Gastroesophageal sphincter (tissue), 4 donors: ENCODE measurements at regions not wholly inside any gene's neighbourhood (a gene's known extent, or its start where the extent isn't known, plus 50 kb on each side); places are given as distances from the start of the nearest gene placed in this dataset.

Source experiments
- ATAC-seq: fragments of 150-250 bp; one replicate; pipeline ENCODE4 v1.9.1; 2016; ENCODE audit warnings: mild to moderate bottlenecking, moderate library complexity
- H3K27ac ChIP-seq, 4 donors: fragments of 200-600 bp; sonication (generic) in 3 of 4; 1 replicate in 3 of 4; 2 replicates in 1 of 4; pipeline ENCODE4 v1.5.1; 2016 to 2019
- H3K27me3 ChIP-seq: fragments of 200-600 bp; sonication (generic); one replicate; pipeline ENCODE4 v1.5.1; 2019
- H3K36me3 ChIP-seq, 2 donors: fragments of 200-600 bp; sonication (generic); one replicate each; pipeline ENCODE4 v1.5.1; 2019; ENCODE audit warnings: control low read depth in 1 of 2
- H3K4me1 ChIP-seq, 3 donors: fragments of 200-600 bp; sonication (generic); 1 replicate in 2 of 3; 2 replicates in 1 of 3; pipeline ENCODE4 v1.5.1; 2016 to 2019; ENCODE audit warnings: control low read depth in 2 of 3
- H3K4me3 ChIP-seq, 2 donors: fragments of 200-600 bp; sonication (generic); one replicate each; pipeline ENCODE4 v1.5.1; 2019; ENCODE audit warnings: mild to moderate bottlenecking in 1 of 2, moderate library complexity in 1 of 2
- H3K9me3 ChIP-seq, 3 donors: fragments of 200-600 bp; sonication (generic); one replicate each; pipeline ENCODE4 v1.5.1; 2017 to 2019; ENCODE audit warnings: control low read depth in 2 of 3
- CTCF ChIP-seq, 4 experiments: fragments of 200-600 bp in 2 of 4; fragments of 450-650 bp in 2 of 4; sonication (generic) in 1 of 4; IDR thresholded peaks; one replicate each; pipeline ENCODE4 v1.5.1; 2017 to 2019; ENCODE audit warnings: antibody characterized with exemption in 4 of 4, mild to moderate bottlenecking in 2 of 4, moderate library complexity in 2 of 4
- EP300 ChIP-seq: sonication (generic); formaldehyde crosslinking; IDR thresholded peaks from one replicate; pipeline ENCODE4 v1.6.1; 2017; ENCODE audit warnings: antibody characterized with exemption, mild to moderate bottlenecking
- POLR2A ChIP-seq, 2 donors: fragments of 450-650 bp; IDR thresholded peaks; one replicate each; pipeline ENCODE4 v1.6.1; 2017; ENCODE audit warnings: antibody characterized with exemption in 2 of 2, mild to moderate bottlenecking in 2 of 2, moderate library complexity in 1 of 2
- POLR2AphosphoS5 ChIP-seq: sonication (generic); formaldehyde crosslinking; IDR thresholded peaks from one replicate; pipeline ENCODE4 v1.6.1; 2017; ENCODE audit warnings: antibody characterized with exemption
- WGBS, 2 donors: methylation state at CpG; one replicate each; pipeline ENCODE4 v1.1.5; 2018; ENCODE audit warnings: low coverage in 1 of 2; 5-methylcytosine and 5-hydroxymethylcytosine counted together

GRCh38 chr7:54933643-54934042 lies 85.2 kb upstream of the EGFR start:
- no peak for TF ChIP-seq POLR2A (IDR thresholded peaks at IDR 0.05)
- no peak for TF ChIP-seq CTCF (IDR thresholded peaks at IDR 0.05)
- TF ChIP-seq EP300 = no peak
- TF ChIP-seq POLR2AphosphoS5 = no peak
- Histone ChIP-seq H3K27me3 (no peaks in the 10 kb centered on the region), H3K4me1 (peaks cover 5 to 12% (median 8%) of the 10 kb centered on the region in 3 donors), H3K36me3 (no peaks in the 10 kb centered on the region), H3K27ac (peak overlapping the region; percentile 12 to 86 (median 79)), H3K9me3 (peaks cover 0 to 5% (median 0%) of the 10 kb centered on the region in 3 donors), H3K4me3 (peak overlapping the region; percentile 42 to 52)
- whole genome bisulfite sequencing, 2 donors = 9 to 36% methylated on average over 4 of the region's 4 CpGs
- ATAC-seq = no peak

GRCh38 chr7:54940748-54941147 lies 78.1 kb upstream of the EGFR start:
- no peak for TF ChIP-seq POLR2A (IDR thresholded peaks at IDR 0.05)
- no peak for TF ChIP-seq EP300
- TF ChIP-seq CTCF (IDR thresholded peaks at IDR 0.05) = no peak
- no peak for TF ChIP-seq POLR2AphosphoS5
- Histone ChIP-seq H3K27me3 (no peaks in the 10 kb centered on the region), H3K9me3 (no peaks in the 10 kb centered on the region), H3K27ac (no peak overlapping the region), H3K4me3 (no peak overlapping the region), H3K4me1 (peaks cover 0 to 8% (median 0%) of the 10 kb centered on the region in 3 donors), H3K36me3 (no peaks in the 10 kb centered on the region)
- 38 to 77% methylated on average over 1 to 3 of the region's 3 CpGs for WGBS, 2 donors
- ATAC-seq = no peak

GRCh38 chr7:54944179-54944578 lies 74.6 kb upstream of the EGFR start:
- no peaks in the 10 kb centered on the region for H3K36me3 ChIP-seq
- WGBS, 2 donors = 33 to 43% methylated on average over 3 of the region's 3 CpGs

GRCh38 chr7:54946271-54946670 lies 72.5 kb upstream of the EGFR start:
- H3K36me3 ChIP-seq = no peaks in the 10 kb centered on the region
- TF ChIP-seq POLR2AphosphoS5 (no peak), EP300 (no peak), CTCF (IDR thresholded peaks at IDR 0.05) (no peak), POLR2A (IDR thresholded peaks at IDR 0.05) (no peak)
- no peaks in the 10 kb centered on the region for H3K27me3 ChIP-seq
- no peak overlapping the region for H3K27ac ChIP-seq
- no peak for ATAC-seq
- peaks cover 0 to 11% (median 0%) of the 10 kb centered on the region in 3 donors for H3K4me1 ChIP-seq
- no peaks in the 10 kb centered on the region for H3K9me3 ChIP-seq
- no peak overlapping the region for H3K4me3 ChIP-seq
- 71 to 91% methylated on average over 2 of the region's 2 CpGs for WGBS, 2 donors

More at GRCh38 chr7:54944179-54944578, 74.6 kb upstream of the EGFR start:
- Histone ChIP-seq H3K4me1 (peaks cover 0 to 11% (median 0%) of the 10 kb centered on the region in 3 donors), H3K4me3 (no peak overlapping the region), H3K9me3 (no peaks in the 10 kb centered on the region), H3K27me3 (no peaks in the 10 kb centered on the region), H3K27ac (no peak overlapping the region)
- TF ChIP-seq EP300 = no peak
- TF ChIP-seq POLR2AphosphoS5 = no peak
- no peak for TF ChIP-seq POLR2A (IDR thresholded peaks at IDR 0.05)
- no peak for TF ChIP-seq CTCF (IDR thresholded peaks at IDR 0.05)
- no peak for ATAC-seq

- H3K27me3 ChIP-seq = no peaks in the 10 kb centered on the region
- no peaks in the 10 kb centered on the region for H3K36me3 ChIP-seq
- peaks cover 0 to 11% (median 0%) of the 10 kb centered on the region in 3 donors for H3K4me1 ChIP-seq
- ATAC-seq = no peak
- no peak for TF ChIP-seq POLR2A (IDR thresholded peaks at IDR 0.05)
- no peak for TF ChIP-seq CTCF (IDR thresholded peaks at IDR 0.05)
- no peak for TF ChIP-seq EP300
- no peak for TF ChIP-seq POLR2AphosphoS5
- H3K27ac ChIP-seq = peak overlapping the region in 1 of 4 donors; percentile 12
- H3K4me3 ChIP-seq = no peak overlapping the region
- no peaks in the 10 kb centered on the region for H3K9me3 ChIP-seq
- WGBS, 2 donors = 59 to 64% methylated on average over 3 of the region's 3 CpGs
Observed at GRCh38 chr7:54946764-54947163, 72.1 kb upstream of the EGFR start.
